Caco-2 (cell line): ENCODE measurements at regions not wholly inside any gene's neighbourhood (a gene's known extent, or its start where the extent isn't known, plus 50 kb on each side); places are given as distances from the start of the nearest gene placed in this dataset.

ENCODE experiments used
- BruUV-seq: library from RNA; stranded (reverse); fragments of 400-500 nt; replicated peaks from 2 replicates; lab custom pipeline; 2021; lab: Mats Ljungman, UMichigan
- CTCF ChIA-PET: fragments of 300-600 bp; sonication (Branson Sonifier 250); formaldehyde crosslinking; loops from one replicate; lab custom pipeline; 2022; ENCODE audit warnings: antibody characterized with exemption; lab: Charles Lee
- POLR2A ChIA-PET: fragments of 300-600 bp; sonication (Branson Sonifier 250); formaldehyde crosslinking; loops from one replicate; lab custom pipeline; 2022; ENCODE audit warnings: antibody characterized with exemption; lab: Charles Lee
- DNase-seq, 2 experiments: peaks; one replicate each; pipeline versions ENCODE4 v3.0.0 to v3.0.0-alpha.2; 2020 to 2022
- H3K27me3 ChIP-seq: replicated peaks from 2 replicates; pipeline ENCODE4 v1.6.0; 2011; ENCODE audit warnings: low read length; ENCODE audit not compliant: control insufficient read depth, insufficient read depth
- H3K36me3 ChIP-seq: 2 replicates; pipeline ENCODE4 v1.5.1; 2011; ENCODE audit warnings: low read length; ENCODE audit not compliant: control insufficient read depth, insufficient read depth
- H3K4me1 ChIP-seq: fragments of 250-450 bp; sonication (Bioruptor Pico); 2 replicates; pipeline ENCODE4 v1.5.1; 2020; ENCODE audit warnings: mild to moderate bottlenecking
- H3K4me3 ChIP-seq: 2 replicates; pipeline ENCODE4 v1.5.1; 2011; ENCODE audit warnings: low read depth, mild to moderate bottlenecking, control low read depth, low read length
- H3K9me3 ChIP-seq: fragments of 250-450 bp; sonication (Bioruptor Pico); 2 replicates; pipeline ENCODE4 v1.5.1; 2020; ENCODE audit warnings: mild to moderate bottlenecking, moderate library complexity
- H3K27ac Mint-ChIP-seq: one replicate; pipeline ENCODE4 v1.8.0; 2022; ENCODE audit warnings: mixed read lengths; ENCODE audit not compliant: unreplicated experiment
- H3K27me3 Mint-ChIP-seq: one replicate; pipeline ENCODE4 v1.8.0; 2022; ENCODE audit warnings: mixed read lengths; ENCODE audit not compliant: insufficient read depth, unreplicated experiment
- H3K36me3 Mint-ChIP-seq: one replicate; pipeline ENCODE4 v1.8.0; 2022; ENCODE audit warnings: mild to moderate bottlenecking, mixed read lengths; ENCODE audit not compliant: insufficient read depth, unreplicated experiment
- H3K4me1 Mint-ChIP-seq: one replicate; pipeline ENCODE4 v1.8.0; 2022; ENCODE audit warnings: low read depth, mixed read lengths; ENCODE audit not compliant: unreplicated experiment
- H3K4me3 Mint-ChIP-seq: one replicate; pipeline ENCODE4 v1.8.0; 2022; ENCODE audit warnings: mild to moderate bottlenecking, moderate library complexity, mixed read lengths; ENCODE audit not compliant: unreplicated experiment
- H3K9me3 Mint-ChIP-seq: one replicate; pipeline ENCODE4 v1.8.0; 2022; ENCODE audit warnings: mixed read lengths; ENCODE audit not compliant: unreplicated experiment
- intact Hi-C: fragments of 100-400 bp; cut with micrococcal nuclease; formaldehyde crosslinking; loops from one replicate; pipeline ENCODE4 v1.10.0; 2022; ENCODE audit not compliant: unreplicated experiment
- TF ChIP-seq, protein P1 (sequence below), 2 experiments: fragments of 200-600 bp in 1 of 2; IDR thresholded peaks; 1 replicate in 1 of 2; 2 replicates in 1 of 2; pipeline versions ENCODE4 v1.5.1 to v1.8.0; 2011 to 2022; ENCODE audit warnings: antibody characterized with exemption in 1 of 2, control low read depth in 1 of 2, inconsistent platforms in 1 of 2, low read depth in 1 of 2, low read length in 1 of 2, mild to moderate bottlenecking in 1 of 2, moderate library complexity in 1 of 2; ENCODE audit not compliant: insufficient read depth in 1 of 2, severe bottlenecking in 1 of 2, unreplicated experiment in 1 of 2

DNA sequence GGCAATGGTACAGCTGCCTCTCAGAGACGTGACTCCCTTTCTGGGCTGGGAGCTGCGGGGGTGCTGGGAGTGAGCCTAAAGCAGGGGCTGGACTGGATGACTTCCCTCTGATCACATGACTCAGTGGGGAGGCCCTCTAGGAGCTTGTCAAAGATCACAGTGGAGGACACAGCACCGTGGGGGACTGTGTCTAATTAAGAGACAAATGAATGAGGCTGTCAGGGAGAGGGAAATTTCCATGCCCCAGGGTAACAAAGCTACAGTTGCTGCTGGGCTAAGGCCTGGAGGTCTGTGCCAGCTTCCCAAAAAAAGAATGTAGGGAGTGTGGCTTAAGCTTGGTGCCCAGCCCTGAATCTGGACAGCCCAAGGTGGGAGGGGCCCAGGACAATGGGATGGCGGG, 262.8 kb upstream of the PLET1 start:
- H3K4me3 ChIP-seq = no peak overlapping the region
- H3K4me1 ChIP-seq = no peaks in the 10 kb centered on the region
- H3K36me3 ChIP-seq = no peaks in the 10 kb centered on the region
- no peaks in the 10 kb centered on the region for H3K9me3 ChIP-seq
- intact Hi-C loops = no loop called here
- H3K4me3 Mint-ChIP-seq = no peak overlapping the region
- H3K27me3 Mint-ChIP-seq = peaks cover 28% of the 10 kb centered on the region
- ChIA-PET CTCF (no interaction called here), POLR2A (no interaction called here)
- no peaks in the 10 kb centered on the region for H3K4me1 Mint-ChIP-seq
- no peak for DNase-seq
- TF ChIP-seq, protein P1, sequence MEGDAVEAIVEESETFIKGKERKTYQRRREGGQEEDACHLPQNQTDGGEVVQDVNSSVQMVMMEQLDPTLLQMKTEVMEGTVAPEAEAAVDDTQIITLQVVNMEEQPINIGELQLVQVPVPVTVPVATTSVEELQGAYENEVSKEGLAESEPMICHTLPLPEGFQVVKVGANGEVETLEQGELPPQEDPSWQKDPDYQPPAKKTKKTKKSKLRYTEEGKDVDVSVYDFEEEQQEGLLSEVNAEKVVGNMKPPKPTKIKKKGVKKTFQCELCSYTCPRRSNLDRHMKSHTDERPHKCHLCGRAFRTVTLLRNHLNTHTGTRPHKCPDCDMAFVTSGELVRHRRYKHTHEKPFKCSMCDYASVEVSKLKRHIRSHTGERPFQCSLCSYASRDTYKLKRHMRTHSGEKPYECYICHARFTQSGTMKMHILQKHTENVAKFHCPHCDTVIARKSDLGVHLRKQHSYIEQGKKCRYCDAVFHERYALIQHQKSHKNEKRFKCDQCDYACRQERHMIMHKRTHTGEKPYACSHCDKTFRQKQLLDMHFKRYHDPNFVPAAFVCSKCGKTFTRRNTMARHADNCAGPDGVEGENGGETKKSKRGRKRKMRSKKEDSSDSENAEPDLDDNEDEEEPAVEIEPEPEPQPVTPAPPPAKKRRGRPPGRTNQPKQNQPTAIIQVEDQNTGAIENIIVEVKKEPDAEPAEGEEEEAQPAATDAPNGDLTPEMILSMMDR (IDR thresholded peaks at IDR 0.05; ENCODE audit: insufficient read depth in 1 of 2, low read depth in 1 of 2, low read length in 1 of 2, severe bottlenecking in 1 of 2, unreplicated experiment in 1 of 2) = no peak
- no peaks in the 10 kb centered on the region for H3K36me3 Mint-ChIP-seq
- no TSS peak for BruUV-seq
- no peak overlapping the region for H3K27ac Mint-ChIP-seq
- H3K9me3 Mint-ChIP-seq = no peaks in the 10 kb centered on the region
- H3K27me3 ChIP-seq = no peaks in the 10 kb centered on the region; the same call in 1 of the 2 replicates

DNA sequence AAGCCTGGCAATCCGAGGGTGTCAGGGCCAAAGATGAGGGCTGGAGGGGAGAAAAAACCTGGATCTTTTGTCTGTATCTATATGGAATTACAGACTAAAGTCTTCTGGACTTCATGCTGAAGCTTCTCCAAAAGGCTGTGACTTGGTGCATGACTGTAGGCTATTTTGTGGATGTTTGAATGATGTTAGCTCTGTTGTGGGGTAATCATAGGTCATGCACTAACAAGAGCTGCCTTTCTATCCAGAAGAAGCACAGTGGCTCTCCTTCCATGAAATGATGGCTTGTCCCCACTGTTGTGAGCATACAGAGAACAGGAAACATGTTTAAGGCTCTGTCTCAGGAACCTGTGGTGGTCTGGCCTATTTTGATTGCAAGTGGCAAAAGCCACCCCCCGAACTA, 263.3 kb upstream of the PLET1 start:
- no peaks in the 10 kb centered on the region for H3K9me3 ChIP-seq
- no peak for DNase-seq
- no peaks in the 10 kb centered on the region for H3K4me1 ChIP-seq
- POLR2A ChIA-PET = no interaction called here
- H3K4me1 Mint-ChIP-seq = no peaks in the 10 kb centered on the region
- H3K9me3 Mint-ChIP-seq = no peaks in the 10 kb centered on the region
- no peak overlapping the region for H3K27ac Mint-ChIP-seq
- peaks cover 31% of the 10 kb centered on the region for H3K27me3 Mint-ChIP-seq
- H3K36me3 Mint-ChIP-seq = no peaks in the 10 kb centered on the region
- H3K27me3 ChIP-seq = peaks cover 1% of the 10 kb centered on the region; the same call in 1 of the 2 replicates
- CTCF ChIA-PET = interaction anchor here (0.5 kb wide), 1 partner anchor 10 kb away, joined by 3 read pairs; no protein-coding TSS in a partner anchor
- no peak overlapping the region for H3K4me3 ChIP-seq
- intact Hi-C loops = no loop called here
- TF ChIP-seq, protein P1 (IDR thresholded peaks at IDR 0.05; ENCODE audit: insufficient read depth in 1 of 2, low read depth in 1 of 2, low read length in 1 of 2, severe bottlenecking in 1 of 2, unreplicated experiment in 1 of 2) = no peak
- no peaks in the 10 kb centered on the region for H3K36me3 ChIP-seq
- no TSS peak for BruUV-seq
- no peak overlapping the region for H3K4me3 Mint-ChIP-seq

DNA sequence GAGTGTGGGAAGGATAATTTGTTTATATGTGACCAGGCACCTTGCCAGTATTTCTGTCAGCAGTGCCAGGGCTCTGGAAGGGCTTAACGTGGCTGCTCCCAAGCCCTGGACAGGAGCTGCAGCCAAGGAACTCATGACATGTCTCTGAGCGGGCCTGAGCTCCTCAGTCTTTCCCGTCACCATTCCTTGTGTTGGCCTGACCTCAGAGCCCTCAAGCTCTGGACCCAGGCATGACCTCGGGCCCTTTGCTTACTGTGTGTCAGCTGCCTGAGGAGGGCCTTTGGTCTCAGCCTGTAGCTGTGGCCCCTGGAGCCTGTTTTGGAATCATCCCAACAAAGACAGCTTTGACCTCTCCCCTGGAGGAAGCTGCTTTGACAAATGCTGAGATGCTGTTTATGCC, 264.1 kb upstream of the PLET1 start:
- DNase-seq = no peak
- Mint-ChIP-seq H3K4me1 (no peaks in the 10 kb centered on the region), H3K36me3 (no peaks in the 10 kb centered on the region), H3K9me3 (no peaks in the 10 kb centered on the region), H3K27ac (no peak overlapping the region), H3K27me3 (peaks cover 31% of the 10 kb centered on the region), H3K4me3 (no peak overlapping the region)
- H3K4me1 ChIP-seq = no peaks in the 10 kb centered on the region
- BruUV-seq = no TSS peak
- TF ChIP-seq, protein P1 (IDR thresholded peaks at IDR 0.05; ENCODE audit: insufficient read depth in 1 of 2, low read depth in 1 of 2, low read length in 1 of 2, severe bottlenecking in 1 of 2, unreplicated experiment in 1 of 2) = no peak
- peaks cover 1% of the 10 kb centered on the region for H3K27me3 ChIP-seq
- intact Hi-C loops = no loop called here
- POLR2A ChIA-PET = no interaction called here
- no peaks in the 10 kb centered on the region for H3K9me3 ChIP-seq
- CTCF ChIA-PET = interaction anchor here (0.5 kb wide), 1 partner anchor 9 kb away, joined by 3 read pairs; no protein-coding TSS in a partner anchor
- no peak overlapping the region for H3K4me3 ChIP-seq
- H3K36me3 ChIP-seq = no peaks in the 10 kb centered on the region
